ENCODE measurements at regions not wholly inside any gene's neighbourhood (a gene's known extent, or its start where the extent isn't known, plus 50 kb on each side); places are given as distances from the start of the nearest gene placed in this dataset.
"Not testable (repeated sequence)": the region's sequence is repeated elsewhere in the genome, so short reads cannot be mapped to it uniquely, and the experiment has no call there.

- not testable (repeated sequence) for TF ChIP-seq CTCF (IDR thresholded peaks at IDR 0.05; ENCODE audit: low read length); EZH2 (optimal IDR thresholded peaks at IDR 0.05; ENCODE audit: low read depth, low read length)
Measured at GRCh38 chr4:189631568-189631916, 309.1 kb upstream of the FRG1 start.
